ENCODE measurements at regions not wholly inside any gene's neighbourhood (a gene's known extent, or its start where the extent isn't known, plus 50 kb on each side); places are given as distances from the start of the nearest gene placed in this dataset.

DNA sequence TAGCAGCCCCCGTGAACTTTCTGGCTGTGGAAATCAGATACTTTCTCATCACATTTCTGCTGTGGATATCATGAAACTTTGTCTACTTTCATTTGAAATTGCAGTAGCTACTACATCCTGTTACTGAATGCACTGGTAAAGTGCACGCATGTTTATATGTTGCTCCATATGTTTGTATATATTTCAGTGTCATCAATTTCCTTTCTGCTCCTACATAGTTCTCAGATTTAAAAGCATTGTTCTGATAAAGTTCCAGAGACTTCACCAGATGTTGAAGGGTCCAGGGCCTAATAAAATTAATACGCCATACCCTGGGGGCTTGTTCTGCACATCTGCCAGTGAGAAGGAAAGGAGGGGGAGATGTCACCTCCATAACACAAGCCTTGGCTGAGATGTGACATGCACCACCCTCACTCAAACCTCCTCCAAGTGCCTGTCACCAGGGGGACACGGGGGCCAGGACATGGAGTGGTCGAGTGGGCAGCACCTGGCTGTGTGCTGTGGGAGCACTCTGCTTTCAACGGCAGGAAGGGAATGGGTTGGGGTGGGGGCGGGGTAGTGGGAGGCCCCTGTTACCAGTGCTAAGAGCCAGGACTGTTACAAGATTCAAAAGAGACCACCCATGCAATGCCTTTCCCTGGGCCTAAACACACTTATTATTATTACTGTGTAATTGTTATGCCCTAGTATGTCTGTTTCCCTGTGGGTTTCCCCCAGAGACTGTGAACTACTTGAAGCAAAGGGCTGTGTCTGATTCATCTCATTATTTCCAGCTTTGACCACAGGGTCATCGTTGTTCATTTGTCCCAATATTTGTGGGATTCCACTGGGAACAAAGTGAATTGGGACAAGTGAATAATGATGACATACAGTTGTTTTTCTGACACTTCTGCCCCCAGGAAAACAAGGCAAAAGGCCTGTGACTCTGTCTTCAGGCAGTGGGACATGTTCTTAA, 193.4 kb downstream of the FOXL1 start:
- no peak for DNase-seq (ENCODE audit: low read depth in 2 of 2)

DNA sequence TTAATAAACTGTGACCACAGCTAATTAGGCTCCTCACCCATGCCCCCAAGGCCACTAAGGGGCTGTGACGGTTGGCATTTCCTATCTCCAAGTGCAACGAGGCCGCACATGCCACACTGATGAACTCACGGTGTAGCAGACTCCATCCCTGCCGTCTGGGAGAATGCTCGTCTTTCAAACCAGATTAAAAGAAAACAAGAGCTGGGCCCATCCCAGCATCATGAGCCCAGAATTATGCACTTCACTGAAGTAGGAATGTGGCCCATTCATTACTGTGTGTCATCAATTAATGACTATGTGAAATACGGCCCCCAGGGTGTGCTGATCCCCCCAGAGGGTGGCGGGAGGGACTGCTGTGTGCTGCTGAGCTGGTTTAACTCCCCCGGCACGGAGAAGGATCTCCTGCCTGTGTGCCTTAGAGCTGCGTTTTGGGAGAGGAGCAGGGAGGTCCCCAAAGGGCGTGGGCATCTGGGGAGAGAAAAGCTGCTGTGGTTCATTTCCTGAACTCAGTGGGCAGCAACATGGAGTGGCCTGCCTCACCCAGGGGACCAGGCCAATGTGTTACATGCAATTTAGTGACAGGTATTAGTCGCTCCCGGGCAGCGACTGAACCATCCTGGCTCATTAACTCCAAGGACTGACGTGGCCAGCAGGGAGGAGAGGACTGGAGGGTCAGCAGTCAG, 194.5 kb downstream of the FOXL1 start:
- DNase-seq (ENCODE audit: low read depth in 2 of 2) = no peak

DNA sequence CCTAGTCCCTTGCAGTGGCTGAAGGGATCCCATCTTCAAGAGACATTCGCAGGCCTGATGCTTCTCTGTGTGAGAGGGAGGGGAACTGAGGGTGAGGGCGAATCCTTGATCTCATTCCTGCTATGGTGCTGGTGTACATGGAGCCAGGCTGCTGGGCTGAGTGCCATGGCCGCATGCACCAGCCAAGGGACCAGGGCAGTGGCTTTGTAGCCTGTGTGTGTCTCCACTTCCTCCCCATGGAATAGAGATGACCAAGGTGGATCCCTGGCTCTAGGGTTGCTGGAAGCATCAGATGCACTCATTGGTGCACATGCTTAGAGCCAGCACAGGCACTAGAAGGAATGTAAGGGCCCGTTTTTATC, 195.0 kb downstream of the FOXL1 start:
- no peak for DNase-seq (ENCODE audit: low read depth in 2 of 2)

DNA sequence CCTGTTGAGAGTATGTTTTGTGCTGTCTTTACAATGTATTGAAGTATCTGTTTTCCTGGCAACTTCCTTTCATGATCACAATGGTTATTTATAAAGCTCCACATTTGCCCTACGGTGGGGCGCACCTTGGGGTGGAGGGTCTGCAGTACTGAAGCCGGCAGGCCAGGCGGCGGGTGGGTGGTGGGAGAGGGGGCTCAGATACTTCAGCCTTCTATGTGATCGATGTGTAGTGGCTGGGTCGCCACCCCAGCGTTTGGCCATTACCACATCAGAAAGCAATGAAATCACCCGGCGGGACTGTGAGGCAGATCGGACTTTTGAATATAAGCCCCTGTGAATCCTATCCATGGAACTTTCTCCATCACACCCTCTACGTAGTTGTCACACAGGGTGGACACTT, 196.6 kb downstream of the FOXL1 start:
- no peak for DNase-seq (ENCODE audit: low read depth in 2 of 2)

DNA sequence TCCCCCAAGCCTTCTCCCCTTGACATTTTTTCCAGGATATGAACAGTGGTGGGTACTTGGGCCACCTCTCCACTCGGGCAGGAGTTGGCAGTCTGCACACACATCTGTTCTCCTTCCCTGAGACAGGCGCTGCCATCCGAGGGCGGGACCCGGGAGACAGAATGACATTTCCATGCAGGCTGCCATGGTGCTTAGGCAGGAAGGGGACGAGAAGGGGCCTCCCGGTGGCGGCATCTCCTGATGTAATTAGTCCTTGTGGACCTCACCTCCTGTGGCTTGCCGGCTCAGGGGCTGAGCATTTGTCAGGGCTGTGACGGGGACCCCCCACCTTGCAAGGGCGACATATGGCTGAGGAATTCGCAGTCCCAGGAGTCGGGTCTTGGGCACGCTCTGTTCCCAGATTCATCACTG, 197.2 kb downstream of the FOXL1 start:
- DNase-seq (ENCODE audit: low read depth in 2 of 2) = no peak

DNA sequence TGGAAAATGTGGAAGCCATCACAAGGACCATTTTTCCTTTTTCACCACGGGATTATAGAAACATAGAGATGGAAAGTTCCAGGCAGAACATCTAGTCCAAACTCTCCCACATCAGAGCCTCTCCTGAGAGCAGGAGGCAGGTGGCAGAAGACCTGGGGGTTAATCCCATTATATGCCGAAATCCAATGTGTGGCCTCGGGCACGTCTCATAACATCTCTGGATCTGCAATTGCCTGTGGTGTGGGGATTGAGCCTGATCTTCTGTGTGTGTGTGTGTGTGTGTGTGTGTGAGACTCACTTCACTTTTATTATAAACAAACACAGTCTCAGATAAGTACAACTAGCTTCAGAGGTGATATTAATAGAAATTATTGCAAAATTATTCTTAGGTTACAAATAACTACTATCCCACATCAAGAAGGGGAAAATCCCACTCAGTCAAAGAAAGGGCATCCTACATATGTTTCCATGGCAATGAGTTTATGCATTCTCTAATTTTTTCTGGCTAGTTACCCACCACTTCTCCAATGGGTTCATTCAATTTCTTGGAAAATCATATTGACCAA, 199.1 kb downstream of the FOXL1 start:
- DNase-seq (ENCODE audit: low read depth in 2 of 2) = no peak

DNA sequence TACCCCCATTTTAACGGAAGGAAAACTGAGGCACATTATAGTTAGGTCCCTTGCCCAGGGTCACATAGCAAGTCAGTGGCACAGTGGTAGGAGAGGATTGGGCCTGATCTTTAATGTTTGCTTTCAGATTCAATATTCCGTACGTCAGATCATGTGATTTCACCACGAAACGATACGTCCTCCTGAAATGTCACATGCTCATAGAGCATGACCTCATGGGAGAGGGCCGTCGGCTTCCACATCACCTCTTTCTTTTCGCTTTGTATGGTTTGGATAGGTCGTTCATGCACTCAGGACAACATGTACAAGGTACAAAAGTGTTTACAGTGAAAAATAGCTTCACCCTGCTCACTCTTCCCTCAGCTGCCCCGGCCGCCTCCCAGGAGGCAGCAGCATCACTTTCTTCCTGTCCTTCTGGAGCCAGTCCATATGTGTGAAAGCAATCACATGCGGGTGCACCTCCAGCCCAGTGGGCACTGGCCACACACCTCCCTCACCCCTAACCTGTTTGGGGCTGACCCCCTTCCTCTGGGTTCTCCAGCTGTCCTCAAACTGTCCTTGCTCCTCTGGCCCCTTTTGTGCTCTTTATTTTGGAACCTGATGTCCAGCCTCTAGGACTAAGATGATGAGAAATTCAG, 199.9 kb downstream of the FOXL1 start:
- DNase-seq (ENCODE audit: low read depth in 2 of 2) = no peak

DNA sequence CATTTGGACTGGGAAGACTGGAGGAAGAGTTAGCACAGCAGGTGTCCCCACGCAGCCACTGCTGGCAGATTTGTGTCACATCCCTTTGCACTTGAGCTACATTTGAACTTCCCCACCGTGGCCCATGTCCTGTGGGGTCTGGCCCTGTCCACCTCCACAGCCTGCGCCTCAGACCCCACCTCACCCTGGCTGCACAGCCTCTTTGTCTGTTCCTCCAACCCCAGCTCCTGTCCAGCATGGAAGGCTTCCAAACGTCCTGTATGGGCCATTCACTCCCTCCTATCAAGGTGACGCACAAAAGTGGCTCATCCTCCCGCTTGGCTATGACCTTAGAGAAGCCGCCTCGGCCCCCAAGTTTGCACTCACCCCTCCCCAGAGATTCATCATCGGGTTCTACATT, 200.6 kb downstream of the FOXL1 start:
- no peak for DNase-seq (ENCODE audit: low read depth in 2 of 2)

DNA sequence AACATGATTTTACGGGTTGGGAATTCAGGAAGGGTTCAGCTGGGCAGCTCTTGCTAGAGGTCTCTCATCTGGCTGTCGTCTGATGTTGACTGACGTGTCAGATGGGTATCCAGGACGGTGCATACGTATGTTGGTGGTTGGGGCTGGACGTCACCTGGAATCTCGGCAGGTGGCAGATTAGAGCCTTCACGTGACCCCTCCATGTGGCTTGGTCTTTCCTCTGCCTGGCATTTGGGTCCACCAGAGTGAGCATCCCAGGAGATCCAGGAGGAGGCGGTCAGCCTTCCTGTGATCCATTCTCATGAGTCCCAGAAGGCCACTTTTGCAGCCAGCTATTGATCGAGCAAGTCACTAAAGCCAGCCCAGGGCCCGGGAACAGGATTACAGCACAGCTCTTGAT, 202.7 kb downstream of the FOXL1 start:
- DNase-seq (ENCODE audit: low read depth in 2 of 2) = no peak

DNA sequence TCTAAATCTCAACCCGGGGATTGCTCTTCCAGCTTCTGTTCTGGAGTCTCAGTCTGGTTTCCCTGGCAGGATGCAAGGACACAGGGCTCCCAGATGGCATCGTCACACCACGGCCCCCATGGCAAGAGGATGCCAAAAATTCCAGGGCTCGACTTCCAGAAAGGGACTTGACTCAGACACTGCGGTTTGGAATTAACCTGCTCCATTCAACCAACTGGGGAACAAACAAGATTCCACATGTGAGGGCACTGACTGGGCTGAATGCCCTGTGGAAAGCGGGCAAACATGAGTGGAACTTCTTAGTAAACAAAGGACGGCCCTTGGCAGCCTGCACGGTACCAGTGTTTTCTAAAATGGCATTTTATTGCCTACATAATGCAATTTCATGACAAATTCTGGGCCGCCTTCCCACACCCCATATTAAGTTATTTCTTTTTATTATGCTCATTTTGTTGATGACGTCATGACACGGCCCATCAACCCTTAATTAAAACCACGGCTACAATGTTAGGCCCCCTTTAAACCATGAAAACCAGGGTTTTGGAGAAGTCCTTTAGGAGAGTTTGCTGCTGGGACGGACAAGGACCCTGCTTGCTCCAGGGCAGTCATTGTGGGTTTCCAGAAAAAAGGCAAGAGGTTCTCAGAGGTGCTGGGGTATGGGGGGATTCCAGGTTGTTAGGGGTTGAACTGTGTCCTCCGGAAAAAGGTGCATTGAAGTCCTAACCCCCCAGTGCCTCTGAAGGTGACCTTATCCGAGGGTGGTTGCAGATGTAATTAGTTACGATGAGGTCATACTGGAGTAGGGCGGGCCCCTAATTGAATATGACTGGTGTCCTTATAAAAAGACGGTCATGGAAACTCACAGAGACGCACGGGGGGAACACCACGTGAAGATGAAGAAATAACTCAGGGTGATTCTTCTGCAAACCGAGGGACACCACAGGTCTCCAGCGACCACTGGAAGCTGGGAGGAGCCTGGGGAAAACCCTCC, 205.6 kb downstream of the FOXL1 start:
- no peak for DNase-seq (ENCODE audit: low read depth in 2 of 2)

DNA sequence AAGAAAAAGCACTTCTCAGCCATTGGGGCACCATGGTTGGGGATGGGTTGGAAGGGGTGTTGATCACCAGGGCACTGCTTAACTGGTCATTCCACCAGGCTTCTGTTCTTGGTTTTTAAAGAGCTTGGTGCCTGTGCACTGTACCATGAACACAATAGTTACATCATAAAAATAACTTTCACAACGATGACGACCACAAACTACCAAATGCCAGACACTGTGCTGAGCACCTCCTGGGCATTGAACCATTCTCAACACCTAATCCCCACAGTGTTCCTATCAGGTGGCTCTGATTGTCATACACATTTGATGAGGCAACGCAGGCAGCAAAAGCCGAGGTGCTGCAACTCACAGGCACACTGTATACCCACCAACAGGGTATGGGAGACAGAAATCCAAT, 208.0 kb downstream of the FOXL1 start:
- no peak for DNase-seq (ENCODE audit: low read depth in 2 of 2)

DNA sequence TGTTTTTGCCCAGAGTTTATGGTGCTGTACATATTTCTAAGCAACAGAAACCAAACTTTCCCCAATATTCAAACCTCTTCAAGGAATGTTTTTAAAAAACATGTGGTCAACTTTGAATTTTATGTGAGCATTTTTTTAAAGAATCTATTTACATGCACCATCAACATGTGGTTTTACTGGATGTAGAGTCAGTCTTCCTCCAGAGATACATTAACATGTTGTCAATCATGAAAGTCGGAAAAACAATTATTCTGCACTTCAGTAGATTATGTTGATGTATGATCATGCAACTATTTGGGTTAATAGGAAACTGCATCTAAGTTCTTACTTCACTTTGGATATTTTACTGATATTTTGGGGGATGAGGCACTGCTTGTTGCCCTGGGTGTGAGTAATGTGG, 208.6 kb downstream of the FOXL1 start:
- no peak for DNase-seq (ENCODE audit: low read depth in 2 of 2)

DNA sequence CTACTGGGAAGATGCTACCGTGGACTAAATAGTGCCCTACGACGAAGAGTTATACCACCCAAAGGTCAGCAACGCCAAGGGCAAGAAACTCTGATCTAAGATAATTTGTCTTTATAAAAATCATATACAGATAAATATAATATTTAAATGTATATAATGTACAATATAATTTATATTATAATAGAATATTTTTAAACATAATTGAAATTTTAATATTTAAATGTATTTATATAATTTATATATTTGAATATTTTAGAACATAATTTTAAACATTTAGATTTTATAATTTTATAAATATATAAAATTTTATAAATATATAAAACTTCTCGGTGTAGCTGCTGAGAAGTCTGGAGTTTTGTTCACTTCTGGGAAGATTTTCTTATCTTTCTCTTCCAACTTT, 209.2 kb downstream of the FOXL1 start:
- DNase-seq (ENCODE audit: low read depth in 2 of 2) = no peak

DNA sequence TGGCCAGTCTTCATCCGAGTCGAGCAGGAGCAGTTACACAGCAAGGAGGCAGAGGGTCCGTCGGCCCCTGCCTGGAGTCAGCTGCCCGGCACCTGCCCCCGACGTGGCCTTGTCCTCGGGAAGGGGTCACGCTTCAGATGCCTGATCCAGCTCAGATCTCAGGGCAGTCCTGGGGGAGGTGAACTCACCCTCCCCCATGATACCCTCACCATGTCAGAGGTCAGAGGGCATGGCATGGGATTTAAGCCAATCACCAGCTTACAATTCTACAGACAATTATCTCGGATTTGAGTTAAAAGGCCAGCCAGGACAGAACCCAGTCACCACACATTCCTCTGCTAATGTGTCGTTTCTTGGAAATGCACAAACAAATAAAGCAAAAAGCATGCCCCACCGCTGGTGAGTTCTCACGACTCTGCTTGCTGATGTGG, 211.3 kb downstream of the FOXL1 start:
- no peak for DNase-seq (ENCODE audit: low read depth in 2 of 2)

DNA sequence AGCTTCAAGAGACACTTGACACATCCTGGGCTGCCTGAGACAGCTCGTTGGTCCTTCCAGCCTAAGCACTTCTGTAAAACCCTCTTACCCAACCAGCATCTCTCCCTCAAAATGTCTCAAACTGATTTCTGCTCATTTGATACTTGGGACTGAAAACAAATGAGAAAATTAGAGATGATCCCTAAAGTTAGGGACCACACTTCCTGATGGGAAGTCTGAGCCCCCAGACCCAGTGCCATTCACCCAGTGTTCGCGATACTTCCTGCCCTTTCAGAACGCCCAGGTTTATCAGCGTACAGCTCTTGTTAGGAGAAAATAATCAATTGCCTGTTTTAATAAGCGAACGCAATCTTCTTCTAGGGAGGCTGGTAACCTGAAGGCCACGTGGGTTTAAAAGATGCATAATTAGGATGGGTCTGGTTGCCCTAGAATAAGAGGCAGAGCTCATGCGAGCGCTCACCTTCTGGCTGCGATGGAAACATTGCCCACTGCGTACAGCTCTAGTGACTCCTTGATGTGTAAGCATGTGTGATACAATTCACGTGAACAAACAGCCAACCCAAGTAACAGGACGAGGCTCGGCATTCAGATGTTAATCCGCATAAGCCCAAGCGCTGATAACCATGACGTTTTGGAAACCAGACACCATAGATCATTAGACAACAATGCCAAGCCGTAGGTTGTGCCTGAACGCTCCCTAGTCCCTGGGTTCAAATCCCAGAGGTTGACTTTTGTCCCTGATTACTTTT, 213.1 kb downstream of the FOXL1 start:
- DNase-seq (ENCODE audit: low read depth in 2 of 2) = no peak

DNA sequence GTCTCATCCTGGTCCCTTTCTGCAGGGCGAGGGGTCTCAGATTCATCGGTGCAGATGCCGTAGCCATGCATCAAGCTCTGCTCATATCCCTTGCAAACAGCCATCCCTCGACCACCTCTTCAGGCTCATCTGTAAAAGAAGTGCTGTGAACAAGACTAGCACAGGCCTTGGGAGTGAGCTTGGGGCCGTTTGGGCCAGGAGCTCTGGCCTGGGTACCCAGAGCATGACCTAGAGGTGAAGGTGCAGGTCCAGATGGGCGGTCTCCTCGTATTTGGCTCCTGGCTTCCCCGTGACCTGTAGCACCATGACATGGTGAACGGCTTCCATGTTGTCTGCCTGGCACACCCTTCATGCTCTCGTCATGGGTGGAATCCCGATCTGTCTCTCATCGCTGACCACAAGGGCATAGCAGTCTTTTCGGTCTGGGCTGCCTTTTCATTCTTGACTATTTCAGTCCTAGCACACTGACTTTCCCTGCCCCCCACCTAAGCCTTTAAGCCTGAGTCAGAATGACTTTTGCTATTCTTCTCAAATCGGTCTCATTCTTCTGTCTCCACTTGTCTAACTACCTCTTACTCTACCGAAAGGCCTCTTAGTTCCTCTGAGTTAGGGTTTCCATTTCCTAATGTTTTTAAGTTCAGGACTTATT, 216.0 kb downstream of the FOXL1 start:
- no peak for DNase-seq (ENCODE audit: low read depth in 2 of 2)

DNA sequence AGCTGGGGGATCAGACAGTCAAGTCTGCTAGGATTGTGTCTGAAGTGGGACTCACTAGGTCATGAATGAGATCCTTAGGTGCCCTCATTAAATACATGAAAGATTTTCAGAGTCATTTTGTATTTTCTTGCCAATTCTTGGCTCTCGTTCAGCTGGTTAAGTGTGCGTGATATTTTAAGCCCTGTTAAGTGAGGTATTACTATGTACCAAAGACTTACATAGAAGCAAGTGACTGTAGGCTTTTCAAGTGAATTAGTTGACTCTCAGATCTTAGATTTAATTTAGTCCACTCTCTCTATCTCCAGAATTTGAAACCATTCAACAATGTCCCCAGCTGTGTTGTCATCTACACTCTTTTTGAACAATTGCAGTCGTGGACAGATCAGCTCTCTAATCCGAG, 219.4 kb downstream of the FOXL1 start:
- DNase-seq (ENCODE audit: low read depth in 2 of 2) = no peak

DNA sequence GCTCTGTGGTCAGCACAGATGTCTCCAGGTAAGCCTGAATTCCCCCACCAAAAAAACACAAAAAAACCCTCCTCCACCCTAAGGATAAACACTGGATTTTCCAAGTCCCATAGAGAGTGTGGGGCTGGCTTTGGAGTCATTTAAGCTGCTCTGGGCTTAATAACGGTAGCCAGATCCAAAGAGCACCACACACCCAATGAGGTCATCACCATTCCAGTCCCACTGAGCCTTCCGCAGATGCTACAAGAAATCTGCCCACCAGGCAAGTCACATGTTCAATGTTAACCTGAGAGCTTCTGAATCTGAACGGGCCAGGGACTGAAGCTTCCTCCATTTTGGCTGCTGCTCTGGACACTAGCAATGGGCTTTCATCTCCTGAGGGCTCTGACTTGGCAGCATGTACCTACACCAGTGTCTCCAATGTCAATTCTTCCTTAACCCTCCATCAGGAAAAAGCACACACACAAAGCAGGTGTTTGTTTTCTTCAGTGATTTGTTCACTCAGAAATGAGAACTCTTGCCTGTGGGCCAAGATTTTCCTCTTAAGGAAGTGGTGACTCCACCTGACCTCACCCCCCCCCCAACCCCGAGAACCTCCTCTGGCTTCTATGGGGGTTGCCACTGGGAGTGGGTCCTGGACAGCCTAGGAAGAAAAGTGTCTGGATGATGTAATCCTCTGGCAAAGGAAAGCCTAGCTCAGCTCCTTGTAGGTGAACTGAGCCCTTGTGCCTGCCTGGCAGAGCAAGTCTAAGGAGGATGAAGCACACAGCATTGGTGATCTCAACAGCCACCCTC, 220.1 kb downstream of the FOXL1 start:
- no peak for DNase-seq (ENCODE audit: low read depth in 2 of 2)

DNA sequence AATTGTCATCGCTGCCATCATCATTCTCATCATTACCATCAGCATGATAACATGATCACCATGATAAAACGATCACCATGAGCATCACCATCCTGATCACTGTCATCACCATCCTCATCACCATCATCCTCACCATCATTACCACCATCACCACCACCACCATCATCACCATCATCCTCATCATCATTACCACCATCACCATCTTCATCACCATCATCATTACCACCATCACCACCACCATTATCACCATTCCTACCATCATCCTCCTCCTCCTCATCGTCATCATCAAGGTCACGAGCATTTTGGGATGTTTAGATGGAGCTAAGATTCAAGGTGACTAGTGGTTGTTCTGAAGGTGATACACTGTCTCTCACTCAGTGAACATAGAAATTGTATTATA, 221.0 kb downstream of the FOXL1 start:
- DNase-seq (ENCODE audit: low read depth in 2 of 2) = no peak

Measured in stimulated activated CD8-positive, alpha-beta memory T cell treated with anti-CD3 and anti-CD28 coated beads, Interleukin-15, amount 100 ng/mL, for 48 hours (primary cell).